Hepatocyte (in vitro differentiated cells): ENCODE measurements at regions not wholly inside any gene's neighbourhood (a gene's known extent, or its start where the extent isn't known, plus 50 kb on each side); places are given as distances from the start of the nearest gene placed in this dataset.

Experiments
- CTCF ChIP-seq: fragments of 200-600 bp; sonication (generic); IDR thresholded peaks from 2 replicates; pipeline ENCODE4 v1.5.1; 2016; ENCODE audit warnings: antibody characterized with exemption, mild to moderate bottlenecking; ENCODE audit not compliant: poor library complexity
- EZH2 ChIP-seq: fragments of 200-600 bp; sonication (generic); IDR thresholded peaks from 2 replicates; pipeline ENCODE4 v1.6.1; 2016; ENCODE audit warnings: antibody characterized with exemption, mild to moderate bottlenecking, borderline replicate concordance

- no peak for TF ChIP-seq EZH2
- TF ChIP-seq CTCF = no peak
Measured at GRCh38 chr7:119545118-119545517, 727.9 kb upstream of the KCND2 start.
